Vagina (tissue), 2 donors: ENCODE measurements at regions not wholly inside any gene's neighbourhood (a gene's known extent, or its start where the extent isn't known, plus 50 kb on each side); places are given as distances from the start of the nearest gene placed in this dataset.

ENCODE experiments used
- CTCF ChIP-seq, 3 experiments: fragments of 450-650 bp in 2 of 3; fragments of 200-600 bp in 1 of 3; sonication (generic) in 1 of 3; IDR thresholded peaks; one replicate each; pipeline ENCODE4 v1.5.1; 2017 to 2019; ENCODE audit warnings: antibody characterized with exemption in 3 of 3, mild to moderate bottlenecking in 2 of 3, moderate library complexity in 2 of 3
- POLR2A ChIP-seq, 2 donors: fragments of 450-650 bp; IDR thresholded peaks; one replicate each; pipeline ENCODE4 v1.6.1; 2017; ENCODE audit warnings: antibody characterized with exemption in 2 of 2, mild to moderate bottlenecking in 2 of 2, moderate library complexity in 2 of 2

- TF ChIP-seq CTCF (IDR thresholded peaks at IDR 0.05) = no peak
- no peak for TF ChIP-seq POLR2A (IDR thresholded peaks at IDR 0.05)
These were observed 300.4 kb upstream of the ADAMTS9 start for GRCh38 chr3:64988188-64988587.
